Neural progenitor cell (in vitro differentiated cells): ENCODE measurements at regions not wholly inside any gene's neighbourhood (a gene's known extent, or its start where the extent isn't known, plus 50 kb on each side); places are given as distances from the start of the nearest gene placed in this dataset.

Source experiments
- CTCF ChIP-seq: fragments of 200-600 bp; sonication (generic); IDR thresholded peaks from 2 replicates; pipeline ENCODE4 v1.5.1; 2017; ENCODE audit warnings: antibody characterized with exemption, mild to moderate bottlenecking
- EZH2 ChIP-seq: fragments of 200-600 bp; sonication (generic); IDR thresholded peaks from 2 replicates; pipeline ENCODE4 v1.6.1; 2017; ENCODE audit warnings: antibody characterized with exemption, mild to moderate bottlenecking, moderate library complexity

GRCh38 chr5:61816146-61816545 is 484.1 kb downstream of the ZSWIM6 start:
- TF ChIP-seq CTCF: no peak
- no peak for TF ChIP-seq EZH2
